GM20000 (cell line): ENCODE measurements at regions not wholly inside any gene's neighbourhood (a gene's known extent, or its start where the extent isn't known, plus 50 kb on each side); places are given as distances from the start of the nearest gene placed in this dataset.

Experiments used
- DNase-seq: peaks from one replicate; pipeline ENCODE4 v3.0.0; 2012; ENCODE audit warnings: low spot score
- TF ChIP-seq, protein P1 (sequence below): IDR thresholded peaks from 2 replicates; pipeline ENCODE4 v1.5.1; 2012; ENCODE audit warnings: mild to moderate bottlenecking, control low read depth; ENCODE audit errors: extremely low read depth, missing control alignments

DNA sequence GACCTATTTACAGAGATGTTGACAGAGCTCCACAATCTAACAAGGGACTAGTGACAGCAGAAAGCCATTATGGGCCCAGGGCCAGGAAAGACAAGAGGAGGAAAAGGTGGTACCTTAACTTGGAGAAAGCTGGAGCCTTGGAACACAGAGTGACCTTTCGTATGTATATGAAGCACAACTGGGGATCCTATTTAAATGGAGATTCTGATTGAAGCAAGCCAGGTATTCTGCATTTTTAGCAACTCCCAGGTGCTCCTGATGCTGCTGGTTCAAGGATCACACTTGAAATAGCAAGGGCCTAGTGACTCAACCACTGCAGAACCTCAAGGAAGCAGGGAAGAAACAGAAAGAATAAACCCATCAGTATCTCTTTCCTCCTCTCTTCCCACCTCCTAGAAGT, 99.4 kb downstream of the TMEM47 start:
- no peak for DNase-seq
- TF ChIP-seq, protein P1, sequence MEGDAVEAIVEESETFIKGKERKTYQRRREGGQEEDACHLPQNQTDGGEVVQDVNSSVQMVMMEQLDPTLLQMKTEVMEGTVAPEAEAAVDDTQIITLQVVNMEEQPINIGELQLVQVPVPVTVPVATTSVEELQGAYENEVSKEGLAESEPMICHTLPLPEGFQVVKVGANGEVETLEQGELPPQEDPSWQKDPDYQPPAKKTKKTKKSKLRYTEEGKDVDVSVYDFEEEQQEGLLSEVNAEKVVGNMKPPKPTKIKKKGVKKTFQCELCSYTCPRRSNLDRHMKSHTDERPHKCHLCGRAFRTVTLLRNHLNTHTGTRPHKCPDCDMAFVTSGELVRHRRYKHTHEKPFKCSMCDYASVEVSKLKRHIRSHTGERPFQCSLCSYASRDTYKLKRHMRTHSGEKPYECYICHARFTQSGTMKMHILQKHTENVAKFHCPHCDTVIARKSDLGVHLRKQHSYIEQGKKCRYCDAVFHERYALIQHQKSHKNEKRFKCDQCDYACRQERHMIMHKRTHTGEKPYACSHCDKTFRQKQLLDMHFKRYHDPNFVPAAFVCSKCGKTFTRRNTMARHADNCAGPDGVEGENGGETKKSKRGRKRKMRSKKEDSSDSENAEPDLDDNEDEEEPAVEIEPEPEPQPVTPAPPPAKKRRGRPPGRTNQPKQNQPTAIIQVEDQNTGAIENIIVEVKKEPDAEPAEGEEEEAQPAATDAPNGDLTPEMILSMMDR: no peak

DNA sequence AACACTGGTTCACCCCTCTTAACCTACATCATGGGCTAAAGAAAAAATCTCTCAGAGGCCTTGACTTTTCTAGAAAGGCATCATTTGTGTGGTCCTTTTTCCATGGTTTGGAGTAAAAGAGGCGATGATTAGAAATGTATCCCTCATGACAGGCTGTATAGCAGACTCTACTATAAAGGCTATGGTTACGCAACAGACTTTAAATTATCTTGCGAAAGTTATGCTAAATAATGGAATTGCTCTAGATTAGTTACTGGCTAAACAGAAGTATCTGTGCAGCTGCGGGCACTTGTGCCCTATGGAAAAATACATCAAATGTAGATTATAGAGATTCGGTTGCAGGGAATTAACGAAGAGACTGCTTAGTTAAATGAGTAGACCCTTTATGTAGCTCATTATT, 101.6 kb downstream of the TMEM47 start:
- no peak for DNase-seq
- TF ChIP-seq, protein P1: no peak

DNA sequence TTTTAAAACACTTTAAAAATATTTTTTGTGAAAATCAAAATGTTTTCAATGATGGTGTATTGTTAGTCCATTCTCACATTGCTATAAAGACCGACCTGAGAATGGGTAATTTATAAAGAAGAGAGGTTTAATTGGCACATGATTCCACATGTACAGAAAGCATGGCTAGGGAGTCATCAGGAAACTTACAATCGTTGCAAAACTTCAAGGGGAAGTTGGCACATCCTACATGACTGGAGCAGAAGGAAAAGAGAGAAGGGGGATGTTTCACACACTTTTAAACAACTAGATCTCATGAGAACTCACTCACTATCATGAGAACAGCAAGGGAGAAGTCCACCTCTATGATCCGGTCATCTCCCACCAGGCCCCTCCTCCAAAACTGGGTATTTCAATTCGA, 110.7 kb downstream of the TMEM47 start:
- DNase-seq: no peak
- TF ChIP-seq, protein P1: no peak

DNA sequence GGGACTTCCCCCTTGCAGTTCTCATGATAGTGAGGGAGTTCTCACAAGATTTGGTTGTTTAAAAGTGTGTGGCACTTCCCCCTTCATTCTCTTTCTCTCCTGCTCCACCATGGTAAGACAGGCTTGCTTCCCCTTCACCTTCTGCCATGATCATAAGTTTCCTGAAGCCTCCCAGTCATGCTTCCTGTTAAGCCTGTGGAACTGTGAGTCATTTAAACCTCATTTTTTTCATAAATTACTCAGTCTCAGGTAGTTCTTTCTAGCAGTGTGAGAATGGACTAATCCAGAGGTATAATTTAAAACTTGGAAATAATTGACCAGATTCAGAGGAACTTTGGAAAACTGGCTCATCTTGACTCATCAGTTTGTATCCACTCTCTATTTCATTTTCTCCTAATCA, 129.0 kb downstream of the TMEM47 start:
- no peak for DNase-seq
- TF ChIP-seq, protein P1: no peak

DNA sequence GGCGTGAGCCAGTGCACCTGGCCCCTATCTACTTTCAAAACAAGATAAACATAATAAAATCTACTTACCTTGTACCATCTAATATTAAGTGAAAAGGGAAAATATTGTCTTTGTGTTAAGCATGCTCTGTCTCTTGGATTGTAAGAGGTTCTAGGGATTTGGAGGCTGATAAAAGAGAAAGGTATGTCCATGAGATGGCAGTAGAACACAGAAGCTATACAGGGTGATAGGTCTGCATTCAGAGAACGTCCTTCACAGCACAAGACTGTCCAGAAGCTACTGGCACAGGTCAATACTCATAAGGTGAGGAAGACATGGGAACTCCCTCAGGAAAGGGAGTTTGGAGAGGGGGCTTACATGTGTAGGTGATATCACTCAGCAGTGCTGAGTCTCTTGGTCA, 135.5 kb downstream of the TMEM47 start:
- DNase-seq: no peak
- TF ChIP-seq, protein P1: no peak

DNA sequence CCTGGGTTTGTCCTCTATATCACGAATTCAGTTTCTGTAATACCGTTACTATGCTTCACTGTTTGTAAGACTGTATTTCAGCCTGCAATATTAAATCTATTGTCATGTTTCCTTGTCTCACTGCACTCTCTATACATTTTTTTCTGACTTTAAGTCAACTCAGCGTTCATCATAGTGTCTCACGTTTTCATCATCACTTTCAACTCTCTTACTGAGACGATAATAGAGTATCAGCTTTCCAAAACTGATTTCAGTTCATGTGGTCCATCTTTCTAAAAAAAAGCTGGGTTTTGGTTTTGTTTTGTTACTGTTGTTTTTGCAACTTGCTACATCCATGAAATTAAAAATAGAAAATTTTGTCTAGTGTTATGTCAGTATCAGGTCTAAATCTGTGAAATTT, 147.7 kb downstream of the TMEM47 start:
- TF ChIP-seq, protein P1: no peak
- DNase-seq: no peak

DNA sequence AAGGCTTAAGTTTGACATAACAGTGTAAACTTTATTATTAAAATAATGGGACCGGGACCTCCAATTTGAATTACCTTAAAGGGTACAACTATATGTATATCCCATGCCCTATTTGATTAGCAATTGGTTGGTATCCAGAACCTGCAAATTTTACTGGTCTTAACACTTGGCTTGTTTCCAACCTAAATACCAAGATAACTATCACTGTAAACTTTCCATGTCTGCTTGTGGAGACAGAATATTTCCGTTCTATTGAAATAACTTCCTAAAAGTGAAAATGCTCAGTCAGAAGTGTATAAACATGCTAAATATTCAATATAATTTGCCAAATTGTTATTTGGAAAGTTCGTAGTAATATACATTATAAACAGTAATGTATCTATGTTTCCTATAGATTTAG, 154.0 kb downstream of the TMEM47 start:
- TF ChIP-seq, protein P1: no peak
- no peak for DNase-seq
